ENCODE measurements at regions not wholly inside any gene's neighbourhood (a gene's known extent, or its start where the extent isn't known, plus 50 kb on each side); places are given as distances from the start of the nearest gene placed in this dataset.

DNA sequence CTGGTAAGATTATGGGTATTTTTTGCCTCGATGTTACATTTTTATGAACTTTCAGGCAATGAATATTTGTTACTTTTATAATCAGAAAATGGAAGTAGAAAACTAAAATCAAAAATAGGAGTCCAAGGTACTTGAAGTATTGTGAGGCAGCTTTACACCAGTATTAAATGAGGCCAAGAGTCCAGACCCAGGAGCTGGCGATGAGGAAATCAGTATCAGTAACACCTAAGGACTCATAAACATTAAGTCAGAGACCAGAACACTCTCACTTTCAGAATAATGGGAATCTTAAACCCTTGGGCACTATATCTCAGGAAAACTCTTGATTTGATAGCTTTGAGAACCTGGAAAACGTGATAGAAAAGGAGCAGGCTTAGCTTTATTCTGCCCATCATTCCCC, 208.8 kb downstream of the GXYLT1 start:
- no peak overlapping the region for H3K27ac Mint-ChIP-seq
- CTCF ChIA-PET: interaction anchor here (1.0 kb wide), 1 partner anchor 746 kb away, joined by 3 read pairs; no protein-coding TSS in a partner anchor

More for the DNA sequence above, 208.8 kb downstream of the GXYLT1 start:
- peaks cover 14% of the 10 kb centered on the region for H3K36me3 Mint-ChIP-seq
- ATAC-seq (no peak), DNase-seq (ENCODE audit: low spot score) (no peak)
- TF ChIP-seq NFYB (CRISPR knock-in tag; conservative IDR thresholded peaks at IDR 0.05; ENCODE audit: low read depth): no peak
- TF ChIP-seq CREM (CRISPR knock-in tag; IDR thresholded peaks at IDR 0.05): no peak
- TF ChIP-seq ZNF219 (CRISPR knock-in tag; IDR thresholded peaks at IDR 0.05; ENCODE audit: borderline replicate concordance): no peak
- TF ChIP-seq, protein P1, sequence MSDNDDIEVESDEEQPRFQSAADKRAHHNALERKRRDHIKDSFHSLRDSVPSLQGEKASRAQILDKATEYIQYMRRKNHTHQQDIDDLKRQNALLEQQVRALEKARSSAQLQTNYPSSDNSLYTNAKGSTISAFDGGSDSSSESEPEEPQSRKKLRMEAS (CRISPR knock-in tag; IDR thresholded peaks at IDR 0.05): no peak
- TF ChIP-seq, protein P2, sequence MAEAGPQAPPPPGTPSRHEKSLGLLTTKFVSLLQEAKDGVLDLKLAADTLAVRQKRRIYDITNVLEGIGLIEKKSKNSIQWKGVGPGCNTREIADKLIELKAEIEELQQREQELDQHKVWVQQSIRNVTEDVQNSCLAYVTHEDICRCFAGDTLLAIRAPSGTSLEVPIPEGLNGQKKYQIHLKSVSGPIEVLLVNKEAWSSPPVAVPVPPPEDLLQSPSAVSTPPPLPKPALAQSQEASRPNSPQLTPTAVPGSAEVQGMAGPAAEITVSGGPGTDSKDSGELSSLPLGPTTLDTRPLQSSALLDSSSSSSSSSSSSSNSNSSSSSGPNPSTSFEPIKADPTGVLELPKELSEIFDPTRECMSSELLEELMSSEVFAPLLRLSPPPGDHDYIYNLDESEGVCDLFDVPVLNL (CRISPR knock-in tag; IDR thresholded peaks at IDR 0.05; ENCODE audit: borderline replicate concordance, low read depth): no peak
- no peak for TF ChIP-seq FOXJ3 (CRISPR knock-in tag; IDR thresholded peaks at IDR 0.05; ENCODE audit: borderline replicate concordance)
- no peak for TF ChIP-seq EMX1 (CRISPR knock-in tag; IDR thresholded peaks at IDR 0.05)
- TF ChIP-seq MYBL2 (CRISPR knock-in tag; IDR thresholded peaks at IDR 0.05): no peak
- TF ChIP-seq TEAD1 (CRISPR knock-in tag; IDR thresholded peaks at IDR 0.05): no peak
- TF ChIP-seq ZNF423 (CRISPR knock-in tag; IDR thresholded peaks at IDR 0.05): no peak
- TF ChIP-seq, protein P3, sequence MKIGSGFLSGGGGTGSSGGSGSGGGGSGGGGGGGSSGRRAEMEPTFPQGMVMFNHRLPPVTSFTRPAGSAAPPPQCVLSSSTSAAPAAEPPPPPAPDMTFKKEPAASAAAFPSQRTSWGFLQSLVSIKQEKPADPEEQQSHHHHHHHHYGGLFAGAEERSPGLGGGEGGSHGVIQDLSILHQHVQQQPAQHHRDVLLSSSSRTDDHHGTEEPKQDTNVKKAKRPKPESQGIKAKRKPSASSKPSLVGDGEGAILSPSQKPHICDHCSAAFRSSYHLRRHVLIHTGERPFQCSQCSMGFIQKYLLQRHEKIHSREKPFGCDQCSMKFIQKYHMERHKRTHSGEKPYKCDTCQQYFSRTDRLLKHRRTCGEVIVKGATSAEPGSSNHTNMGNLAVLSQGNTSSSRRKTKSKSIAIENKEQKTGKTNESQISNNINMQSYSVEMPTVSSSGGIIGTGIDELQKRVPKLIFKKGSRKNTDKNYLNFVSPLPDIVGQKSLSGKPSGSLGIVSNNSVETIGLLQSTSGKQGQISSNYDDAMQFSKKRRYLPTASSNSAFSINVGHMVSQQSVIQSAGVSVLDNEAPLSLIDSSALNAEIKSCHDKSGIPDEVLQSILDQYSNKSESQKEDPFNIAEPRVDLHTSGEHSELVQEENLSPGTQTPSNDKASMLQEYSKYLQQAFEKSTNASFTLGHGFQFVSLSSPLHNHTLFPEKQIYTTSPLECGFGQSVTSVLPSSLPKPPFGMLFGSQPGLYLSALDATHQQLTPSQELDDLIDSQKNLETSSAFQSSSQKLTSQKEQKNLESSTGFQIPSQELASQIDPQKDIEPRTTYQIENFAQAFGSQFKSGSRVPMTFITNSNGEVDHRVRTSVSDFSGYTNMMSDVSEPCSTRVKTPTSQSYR (CRISPR knock-in tag; IDR thresholded peaks at IDR 0.05): no peak
- no peak for TF ChIP-seq JAZF1 (CRISPR knock-in tag; IDR thresholded peaks at IDR 0.05)
- TF ChIP-seq CREB1 (CRISPR knock-in tag; IDR thresholded peaks at IDR 0.05): no peak
- TF ChIP-seq, protein P4, sequence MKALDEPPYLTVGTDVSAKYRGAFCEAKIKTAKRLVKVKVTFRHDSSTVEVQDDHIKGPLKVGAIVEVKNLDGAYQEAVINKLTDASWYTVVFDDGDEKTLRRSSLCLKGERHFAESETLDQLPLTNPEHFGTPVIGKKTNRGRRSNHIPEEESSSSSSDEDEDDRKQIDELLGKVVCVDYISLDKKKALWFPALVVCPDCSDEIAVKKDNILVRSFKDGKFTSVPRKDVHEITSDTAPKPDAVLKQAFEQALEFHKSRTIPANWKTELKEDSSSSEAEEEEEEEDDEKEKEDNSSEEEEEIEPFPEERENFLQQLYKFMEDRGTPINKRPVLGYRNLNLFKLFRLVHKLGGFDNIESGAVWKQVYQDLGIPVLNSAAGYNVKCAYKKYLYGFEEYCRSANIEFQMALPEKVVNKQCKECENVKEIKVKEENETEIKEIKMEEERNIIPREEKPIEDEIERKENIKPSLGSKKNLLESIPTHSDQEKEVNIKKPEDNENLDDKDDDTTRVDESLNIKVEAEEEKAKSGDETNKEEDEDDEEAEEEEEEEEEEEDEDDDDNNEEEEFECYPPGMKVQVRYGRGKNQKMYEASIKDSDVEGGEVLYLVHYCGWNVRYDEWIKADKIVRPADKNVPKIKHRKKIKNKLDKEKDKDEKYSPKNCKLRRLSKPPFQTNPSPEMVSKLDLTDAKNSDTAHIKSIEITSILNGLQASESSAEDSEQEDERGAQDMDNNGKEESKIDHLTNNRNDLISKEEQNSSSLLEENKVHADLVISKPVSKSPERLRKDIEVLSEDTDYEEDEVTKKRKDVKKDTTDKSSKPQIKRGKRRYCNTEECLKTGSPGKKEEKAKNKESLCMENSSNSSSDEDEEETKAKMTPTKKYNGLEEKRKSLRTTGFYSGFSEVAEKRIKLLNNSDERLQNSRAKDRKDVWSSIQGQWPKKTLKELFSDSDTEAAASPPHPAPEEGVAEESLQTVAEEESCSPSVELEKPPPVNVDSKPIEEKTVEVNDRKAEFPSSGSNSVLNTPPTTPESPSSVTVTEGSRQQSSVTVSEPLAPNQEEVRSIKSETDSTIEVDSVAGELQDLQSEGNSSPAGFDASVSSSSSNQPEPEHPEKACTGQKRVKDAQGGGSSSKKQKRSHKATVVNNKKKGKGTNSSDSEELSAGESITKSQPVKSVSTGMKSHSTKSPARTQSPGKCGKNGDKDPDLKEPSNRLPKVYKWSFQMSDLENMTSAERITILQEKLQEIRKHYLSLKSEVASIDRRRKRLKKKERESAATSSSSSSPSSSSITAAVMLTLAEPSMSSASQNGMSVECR (CRISPR knock-in tag; IDR thresholded peaks at IDR 0.05; ENCODE audit: borderline replicate concordance): no peak
- TF ChIP-seq, protein P5, sequence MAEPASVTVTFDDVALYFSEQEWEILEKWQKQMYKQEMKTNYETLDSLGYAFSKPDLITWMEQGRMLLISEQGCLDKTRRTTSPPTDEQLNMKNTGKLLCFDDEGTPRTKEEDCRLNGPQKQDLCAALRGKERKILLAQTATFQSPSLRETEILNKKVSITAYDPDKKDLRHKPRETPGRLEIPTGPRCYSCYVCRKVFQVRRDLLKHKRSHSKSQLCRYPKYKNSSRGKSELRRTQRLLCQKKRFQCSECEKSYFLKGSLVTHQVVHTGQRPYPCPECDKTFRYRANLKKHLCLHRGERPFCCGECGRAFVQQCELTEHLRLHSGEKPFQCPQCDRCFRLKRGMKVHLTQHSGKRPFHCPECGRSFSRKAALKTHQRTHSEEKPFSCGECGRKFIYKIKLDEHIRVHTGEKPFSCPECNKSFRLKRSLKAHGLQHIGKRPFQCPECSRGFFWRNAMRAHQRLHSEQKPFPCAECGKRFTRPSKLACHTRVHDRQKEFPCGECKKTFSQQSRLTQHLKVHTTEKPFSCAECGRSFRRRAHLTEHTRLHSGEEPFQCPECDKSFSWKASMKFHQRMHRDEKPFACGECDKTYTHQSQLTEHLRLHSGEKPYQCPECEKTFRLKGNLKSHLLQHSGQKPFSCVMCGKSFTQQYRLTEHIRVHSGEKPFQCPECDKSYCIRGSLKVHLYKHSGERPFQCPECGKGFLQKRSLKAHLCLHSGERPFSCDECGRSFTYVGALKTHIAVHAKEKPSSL (CRISPR knock-in tag; conservative IDR thresholded peaks at IDR 0.05): no peak
- TF ChIP-seq, protein P6, sequence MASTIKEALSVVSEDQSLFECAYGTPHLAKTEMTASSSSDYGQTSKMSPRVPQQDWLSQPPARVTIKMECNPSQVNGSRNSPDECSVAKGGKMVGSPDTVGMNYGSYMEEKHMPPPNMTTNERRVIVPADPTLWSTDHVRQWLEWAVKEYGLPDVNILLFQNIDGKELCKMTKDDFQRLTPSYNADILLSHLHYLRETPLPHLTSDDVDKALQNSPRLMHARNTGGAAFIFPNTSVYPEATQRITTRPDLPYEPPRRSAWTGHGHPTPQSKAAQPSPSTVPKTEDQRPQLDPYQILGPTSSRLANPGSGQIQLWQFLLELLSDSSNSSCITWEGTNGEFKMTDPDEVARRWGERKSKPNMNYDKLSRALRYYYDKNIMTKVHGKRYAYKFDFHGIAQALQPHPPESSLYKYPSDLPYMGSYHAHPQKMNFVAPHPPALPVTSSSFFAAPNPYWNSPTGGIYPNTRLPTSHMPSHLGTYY (CRISPR knock-in tag; IDR thresholded peaks at IDR 0.05): no peak
- TF ChIP-seq, protein P7, sequence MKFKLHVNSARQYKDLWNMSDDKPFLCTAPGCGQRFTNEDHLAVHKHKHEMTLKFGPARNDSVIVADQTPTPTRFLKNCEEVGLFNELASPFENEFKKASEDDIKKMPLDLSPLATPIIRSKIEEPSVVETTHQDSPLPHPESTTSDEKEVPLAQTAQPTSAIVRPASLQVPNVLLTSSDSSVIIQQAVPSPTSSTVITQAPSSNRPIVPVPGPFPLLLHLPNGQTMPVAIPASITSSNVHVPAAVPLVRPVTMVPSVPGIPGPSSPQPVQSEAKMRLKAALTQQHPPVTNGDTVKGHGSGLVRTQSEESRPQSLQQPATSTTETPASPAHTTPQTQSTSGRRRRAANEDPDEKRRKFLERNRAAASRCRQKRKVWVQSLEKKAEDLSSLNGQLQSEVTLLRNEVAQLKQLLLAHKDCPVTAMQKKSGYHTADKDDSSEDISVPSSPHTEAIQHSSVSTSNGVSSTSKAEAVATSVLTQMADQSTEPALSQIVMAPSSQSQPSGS (CRISPR knock-in tag; IDR thresholded peaks at IDR 0.05; ENCODE audit: borderline replicate concordance, low read depth): no peak
- TF ChIP-seq, protein P8, sequence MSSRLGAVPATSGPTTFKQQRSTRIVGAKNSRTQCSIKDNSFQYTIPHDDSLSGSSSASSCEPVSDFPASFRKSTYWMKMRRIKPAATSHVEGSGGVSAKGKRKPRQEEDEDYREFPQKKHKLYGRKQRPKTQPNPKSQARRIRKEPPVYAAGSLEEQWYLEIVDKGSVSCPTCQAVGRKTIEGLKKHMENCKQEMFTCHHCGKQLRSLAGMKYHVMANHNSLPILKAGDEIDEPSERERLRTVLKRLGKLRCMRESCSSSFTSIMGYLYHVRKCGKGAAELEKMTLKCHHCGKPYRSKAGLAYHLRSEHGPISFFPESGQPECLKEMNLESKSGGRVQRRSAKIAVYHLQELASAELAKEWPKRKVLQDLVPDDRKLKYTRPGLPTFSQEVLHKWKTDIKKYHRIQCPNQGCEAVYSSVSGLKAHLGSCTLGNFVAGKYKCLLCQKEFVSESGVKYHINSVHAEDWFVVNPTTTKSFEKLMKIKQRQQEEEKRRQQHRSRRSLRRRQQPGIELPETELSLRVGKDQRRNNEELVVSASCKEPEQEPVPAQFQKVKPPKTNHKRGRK (CRISPR knock-in tag; IDR thresholded peaks at IDR 0.05; ENCODE audit: borderline replicate concordance): no peak
- no peak for TF ChIP-seq NFE2L1 (CRISPR knock-in tag; IDR thresholded peaks at IDR 0.05)
- TF ChIP-seq ZNF317 (CRISPR knock-in tag; IDR thresholded peaks at IDR 0.05; ENCODE audit: borderline replicate concordance, low read depth): no peak
- H3K27me3 Mint-ChIP-seq (ENCODE audit: low read depth): peaks cover 92% of the 10 kb centered on the region
- H3K4me1 Mint-ChIP-seq: peaks cover 15% of the 10 kb centered on the region
- H3K9me3 Mint-ChIP-seq: peaks cover 16% of the 10 kb centered on the region
- no peak overlapping the region for H3K4me3 Mint-ChIP-seq
- POLR2A ChIA-PET: no interaction called here

Data from WTC11 (cell line).